Fibroblast of peridontal ligament (primary cell): ENCODE measurements at regions not wholly inside any gene's neighbourhood (a gene's known extent, or its start where the extent isn't known, plus 50 kb on each side); places are given as distances from the start of the nearest gene placed in this dataset.

Source experiments
- DNase-seq: peaks from one replicate; pipeline ENCODE4 v3.0.0-alpha.2; 2010; ENCODE audit errors: extremely low read depth

- DNase-seq: peak; percentile 98
Observed at GRCh38 chr3:134427400-134428111, 53.3 kb upstream of the AMOTL2 start.

GRCh38 chr3:134426660-134427181 lies 52.5 kb upstream of the AMOTL2 start:
- peak; percentile 85 for DNase-seq

DNA sequence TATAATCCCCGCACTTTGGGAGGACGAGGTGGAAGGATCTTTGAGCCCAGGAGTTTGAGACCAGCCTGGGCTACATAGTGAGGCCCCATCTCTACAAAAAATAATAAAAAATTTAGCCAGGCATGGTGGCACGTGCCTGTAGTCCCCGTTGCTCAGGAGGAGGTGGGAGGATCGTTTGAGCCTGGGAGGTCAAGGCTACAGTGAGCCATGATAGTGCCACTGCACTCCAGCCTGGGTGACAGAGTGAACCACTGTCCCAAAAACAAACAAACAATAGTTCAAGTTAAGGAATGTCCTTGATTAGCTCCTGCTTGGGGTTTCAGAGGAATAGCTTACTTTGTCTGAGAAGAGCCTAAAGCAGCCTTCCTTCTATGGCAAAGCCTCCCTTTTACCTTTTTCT lies 51.7 kb upstream of the AMOTL2 start:
- DNase-seq: no peak
